Hepatocyte (in vitro differentiated cells): ENCODE measurements at regions not wholly inside any gene's neighbourhood (a gene's known extent, or its start where the extent isn't known, plus 50 kb on each side); places are given as distances from the start of the nearest gene placed in this dataset.

Source experiments
- DNase-seq: peaks from one replicate; pipeline ENCODE4 v3.0.0-alpha.2; 2016; ENCODE audit warnings: low spot score
- H2AFZ ChIP-seq: fragments of 200-600 bp; sonication (generic); 2 replicates; pipeline ENCODE4 v1.6.0; 2016; ENCODE audit warnings: antibody characterized with exemption, mild to moderate bottlenecking
- H3K27ac ChIP-seq: fragments of 200-600 bp; sonication (generic); 2 replicates; pipeline ENCODE4 v1.5.1; 2016; ENCODE audit warnings: mild to moderate bottlenecking
- H3K27me3 ChIP-seq: fragments of 200-600 bp; sonication (generic); 2 replicates; pipeline ENCODE4 v1.6.1; 2016
- H3K36me3 ChIP-seq: fragments of 200-600 bp; sonication (generic); replicated peaks from 2 replicates; pipeline ENCODE4 v1.5.1; 2016; ENCODE audit warnings: low read depth; ENCODE audit not compliant: insufficient read depth
- H3K4me1 ChIP-seq: fragments of 200-600 bp; sonication (generic); 2 replicates; pipeline ENCODE4 v1.5.1; 2016; ENCODE audit warnings: mild to moderate bottlenecking, moderate library complexity; ENCODE audit not compliant: insufficient read depth
- H3K4me2 ChIP-seq: fragments of 200-600 bp; sonication (generic); 2 replicates; pipeline ENCODE4 v1.6.0; 2016
- H3K4me3 ChIP-seq: fragments of 200-600 bp; sonication (generic); 2 replicates; pipeline ENCODE4 v1.5.1; 2016; ENCODE audit warnings: mild to moderate bottlenecking
- H3K79me2 ChIP-seq: fragments of 200-600 bp; sonication (generic); 2 replicates; pipeline ENCODE4 v1.6.0; 2017; ENCODE audit warnings: mild to moderate bottlenecking
- H3K9me2 ChIP-seq: fragments of 200-600 bp; sonication (generic); replicated peaks from 2 replicates; pipeline ENCODE4 v1.6.0; 2017; ENCODE audit warnings: mild to moderate bottlenecking; ENCODE audit not compliant: insufficient read depth
- H3K9me3 ChIP-seq: fragments of 200-600 bp; sonication (generic); 2 replicates; pipeline ENCODE4 v1.5.1; 2016; ENCODE audit warnings: low read depth, mild to moderate bottlenecking
- H4K20me1 ChIP-seq: fragments of 200-600 bp; sonication (generic); 2 replicates; pipeline ENCODE4 v1.6.0; 2016; ENCODE audit warnings: mild to moderate bottlenecking; ENCODE audit not compliant: insufficient read depth, poor library complexity, severe bottlenecking
- EZH2 ChIP-seq: fragments of 200-600 bp; sonication (generic); IDR thresholded peaks from 2 replicates; pipeline ENCODE4 v1.6.1; 2016; ENCODE audit warnings: antibody characterized with exemption, mild to moderate bottlenecking, borderline replicate concordance
- EZH2phosphoT487 ChIP-seq: fragments of 200-600 bp; sonication (generic); IDR thresholded peaks from one replicate; pipeline ENCODE4 v1.6.1; 2018; ENCODE audit warnings: antibody characterized with exemption, mild to moderate bottlenecking, low read depth, moderate library complexity; ENCODE audit not compliant: unreplicated experiment, severe bottlenecking
- WGBS: methylation state at CpG from one replicate; pipeline ENCODE4 v1.1.6; 2016; ENCODE audit warnings: low lambda C conversion rate; ENCODE audit errors: missing lambda C conversion rate; 5-methylcytosine and 5-hydroxymethylcytosine counted together
- TF ChIP-seq, protein P1 (sequence below): fragments of 200-600 bp; sonication (generic); IDR thresholded peaks from 2 replicates; pipeline ENCODE4 v1.5.1; 2016; ENCODE audit warnings: antibody characterized with exemption, mild to moderate bottlenecking; ENCODE audit not compliant: poor library complexity

- Histone ChIP-seq H3K79me2 (no peaks in the 10 kb centered on the region), H3K4me2 (no peak overlapping the region), H3K27me3 (no peaks in the 10 kb centered on the region), H3K4me3 (no peak overlapping the region), H4K20me1 (no peaks in the 10 kb centered on the region), H3K9me2 (no peaks in the 10 kb centered on the region), H3K4me1 (no peaks in the 10 kb centered on the region), H3K27ac (no peak overlapping the region), H3K9me3 (no peaks in the 10 kb centered on the region), H3K36me3 (no peaks in the 10 kb centered on the region), H2AFZ (no peak overlapping the region)
- no peak for DNase-seq
- TF ChIP-seq, protein P1, sequence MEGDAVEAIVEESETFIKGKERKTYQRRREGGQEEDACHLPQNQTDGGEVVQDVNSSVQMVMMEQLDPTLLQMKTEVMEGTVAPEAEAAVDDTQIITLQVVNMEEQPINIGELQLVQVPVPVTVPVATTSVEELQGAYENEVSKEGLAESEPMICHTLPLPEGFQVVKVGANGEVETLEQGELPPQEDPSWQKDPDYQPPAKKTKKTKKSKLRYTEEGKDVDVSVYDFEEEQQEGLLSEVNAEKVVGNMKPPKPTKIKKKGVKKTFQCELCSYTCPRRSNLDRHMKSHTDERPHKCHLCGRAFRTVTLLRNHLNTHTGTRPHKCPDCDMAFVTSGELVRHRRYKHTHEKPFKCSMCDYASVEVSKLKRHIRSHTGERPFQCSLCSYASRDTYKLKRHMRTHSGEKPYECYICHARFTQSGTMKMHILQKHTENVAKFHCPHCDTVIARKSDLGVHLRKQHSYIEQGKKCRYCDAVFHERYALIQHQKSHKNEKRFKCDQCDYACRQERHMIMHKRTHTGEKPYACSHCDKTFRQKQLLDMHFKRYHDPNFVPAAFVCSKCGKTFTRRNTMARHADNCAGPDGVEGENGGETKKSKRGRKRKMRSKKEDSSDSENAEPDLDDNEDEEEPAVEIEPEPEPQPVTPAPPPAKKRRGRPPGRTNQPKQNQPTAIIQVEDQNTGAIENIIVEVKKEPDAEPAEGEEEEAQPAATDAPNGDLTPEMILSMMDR: no peak
- TF ChIP-seq EZH2: no peak
- TF ChIP-seq EZH2phosphoT487: no peak
- 83% methylated on average over 2 of the region's 2 CpGs for WGBS
Observed at GRCh38 chr21:20108976-20109540, 889.2 kb upstream of the NCAM2 start.

DNA sequence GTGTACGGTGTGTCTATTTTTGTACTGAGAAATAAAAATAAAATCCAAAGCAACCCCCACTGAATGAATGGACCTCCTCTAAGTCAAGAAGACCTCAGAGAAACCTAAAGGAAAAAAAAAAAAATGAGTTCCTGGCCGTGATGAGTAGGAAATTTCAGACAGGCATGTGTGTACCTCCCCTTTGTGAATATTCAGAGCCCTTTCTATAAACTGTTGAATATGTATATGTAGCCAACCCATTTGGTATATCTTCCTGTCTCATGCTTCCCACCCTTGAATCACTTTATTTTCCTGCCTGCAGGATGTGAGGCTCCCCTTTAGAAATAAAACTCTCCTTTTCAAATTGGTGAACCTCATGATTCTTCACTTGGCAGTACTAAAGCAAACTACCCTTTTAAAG, 887.8 kb upstream of the NCAM2 start:
- Histone ChIP-seq H3K27me3 (no peaks in the 10 kb centered on the region), H2AFZ (no peak overlapping the region), H3K4me1 (no peaks in the 10 kb centered on the region), H3K79me2 (no peaks in the 10 kb centered on the region), H4K20me1 (no peaks in the 10 kb centered on the region), H3K27ac (no peak overlapping the region), H3K36me3 (no peaks in the 10 kb centered on the region), H3K9me3 (no peaks in the 10 kb centered on the region), H3K4me2 (no peak overlapping the region), H3K9me2 (no peaks in the 10 kb centered on the region), H3K4me3 (no peak overlapping the region)
- no peak for DNase-seq
- no peak for TF ChIP-seq EZH2
- TF ChIP-seq EZH2phosphoT487: no peak
- TF ChIP-seq, protein P1: no peak
- 72% methylated on average over 2 of the region's 2 CpGs for WGBS

- no peaks in the 10 kb centered on the region for H3K9me3 ChIP-seq
- H2AFZ ChIP-seq: no peak overlapping the region
- no peaks in the 10 kb centered on the region for H3K4me1 ChIP-seq
- H3K4me3 ChIP-seq: no peak overlapping the region
- 83% methylated on average over 1 of the region's 1 CpG for WGBS
- no peaks in the 10 kb centered on the region for H3K79me2 ChIP-seq
- no peaks in the 10 kb centered on the region for H4K20me1 ChIP-seq
- no peak overlapping the region for H3K4me2 ChIP-seq
- TF ChIP-seq EZH2 (no peak), EZH2phosphoT487 (no peak)
- TF ChIP-seq, protein P1: no peak
- H3K9me2 ChIP-seq: no peaks in the 10 kb centered on the region
- H3K36me3 ChIP-seq: no peaks in the 10 kb centered on the region
- DNase-seq: no peak
- no peaks in the 10 kb centered on the region for H3K27me3 ChIP-seq
- H3K27ac ChIP-seq: no peak overlapping the region
Observed at GRCh38 chr21:20151741-20152140, 846.5 kb upstream of the NCAM2 start.
